Osteoblast (primary cell): ENCODE measurements at regions not wholly inside any gene's neighbourhood (a gene's known extent, or its start where the extent isn't known, plus 50 kb on each side); places are given as distances from the start of the nearest gene placed in this dataset.

Experiments used
- DNase-seq: peaks from one replicate; pipeline ENCODE4 v3.0.0; 2011; ENCODE audit warnings: low spot score, mixed read lengths; ENCODE audit not compliant: insufficient read length; ENCODE audit errors: missing footprints
- H2AFZ ChIP-seq: 2 replicates; pipeline ENCODE4 v1.6.0; 2011; ENCODE audit warnings: mild to moderate bottlenecking, low read length
- H3K27ac ChIP-seq: 2 replicates; pipeline ENCODE4 v1.5.1; 2011; ENCODE audit warnings: mild to moderate bottlenecking, low read depth, low read length, moderate library complexity
- H3K27me3 ChIP-seq: 2 replicates; pipeline ENCODE4 v1.6.0; 2012; ENCODE audit warnings: mild to moderate bottlenecking, control low read depth, inconsistent platforms, low read length, moderate library complexity; ENCODE audit not compliant: insufficient read depth
- H3K36me3 ChIP-seq: 2 replicates; pipeline ENCODE4 v1.5.1; 2011; ENCODE audit warnings: mild to moderate bottlenecking, low read length, control low read depth, moderate library complexity; ENCODE audit not compliant: insufficient read depth
- H3K4me1 ChIP-seq: 2 replicates; pipeline ENCODE4 v1.5.1; 2011; ENCODE audit warnings: mild to moderate bottlenecking, low read length, control low read depth, moderate library complexity; ENCODE audit not compliant: insufficient read depth
- H3K4me2 ChIP-seq: 2 replicates; pipeline ENCODE4 v1.6.0; 2011; ENCODE audit warnings: mild to moderate bottlenecking, low read length; ENCODE audit not compliant: insufficient read depth
- H3K4me3 ChIP-seq: fragments of 200-600 bp; sonication (generic); 3 replicates; pipeline ENCODE4 v1.5.1; 2012; ENCODE audit warnings: mild to moderate bottlenecking, low read length, inconsistent platforms; ENCODE audit not compliant: insufficient read depth
- H3K79me2 ChIP-seq: 2 replicates; pipeline ENCODE4 v1.6.0; 2012; ENCODE audit warnings: mild to moderate bottlenecking, low read length, control low read depth, inconsistent platforms; ENCODE audit not compliant: insufficient read depth
- H3K9me3 ChIP-seq: 2 replicates; pipeline ENCODE4 v1.5.1; 2011; ENCODE audit warnings: low read depth, low read length, control low read depth
- H4K20me1 ChIP-seq: 2 replicates; pipeline ENCODE4 v1.6.0; 2012; ENCODE audit warnings: mild to moderate bottlenecking, low read length, control low read depth; ENCODE audit not compliant: insufficient read depth
- TF ChIP-seq, protein P1 (sequence below): IDR thresholded peaks from 2 replicates; pipeline ENCODE4 v1.5.1; 2011; ENCODE audit warnings: mild to moderate bottlenecking, low read depth, low read length, moderate library complexity; ENCODE audit errors: extremely low read depth

DNA sequence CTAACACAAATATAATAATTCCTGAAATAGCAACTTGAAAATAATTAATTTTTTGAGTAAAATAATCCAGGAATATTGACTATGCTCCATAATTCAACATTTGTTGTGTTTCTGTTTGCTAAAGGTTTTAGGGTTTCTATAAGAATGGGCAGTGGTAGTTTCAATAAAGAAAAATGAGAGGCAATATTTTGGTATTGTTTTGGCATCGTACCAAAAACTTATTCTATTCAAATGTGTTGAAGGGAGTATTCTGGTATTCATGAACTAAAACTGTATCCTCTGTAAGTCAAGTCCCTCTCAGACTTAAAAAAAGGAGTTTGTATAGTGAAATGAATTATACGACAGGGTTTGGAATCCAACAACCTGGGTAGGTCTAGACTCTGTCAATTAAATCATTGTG, 1245.6 kb upstream of the CELF4 start:
- Histone ChIP-seq H3K79me2 (no peaks in the 10 kb centered on the region), H3K9me3 (no peaks in the 10 kb centered on the region), H3K27me3 (no peaks in the 10 kb centered on the region), H3K4me1 (no peaks in the 10 kb centered on the region), H3K27ac (no peak overlapping the region), H3K4me3 (no peak overlapping the region), H2AFZ (no peak overlapping the region), H3K4me2 (no peak overlapping the region), H4K20me1 (no peaks in the 10 kb centered on the region), H3K36me3 (no peaks in the 10 kb centered on the region)
- DNase-seq, result no peak
- TF ChIP-seq, protein P1, sequence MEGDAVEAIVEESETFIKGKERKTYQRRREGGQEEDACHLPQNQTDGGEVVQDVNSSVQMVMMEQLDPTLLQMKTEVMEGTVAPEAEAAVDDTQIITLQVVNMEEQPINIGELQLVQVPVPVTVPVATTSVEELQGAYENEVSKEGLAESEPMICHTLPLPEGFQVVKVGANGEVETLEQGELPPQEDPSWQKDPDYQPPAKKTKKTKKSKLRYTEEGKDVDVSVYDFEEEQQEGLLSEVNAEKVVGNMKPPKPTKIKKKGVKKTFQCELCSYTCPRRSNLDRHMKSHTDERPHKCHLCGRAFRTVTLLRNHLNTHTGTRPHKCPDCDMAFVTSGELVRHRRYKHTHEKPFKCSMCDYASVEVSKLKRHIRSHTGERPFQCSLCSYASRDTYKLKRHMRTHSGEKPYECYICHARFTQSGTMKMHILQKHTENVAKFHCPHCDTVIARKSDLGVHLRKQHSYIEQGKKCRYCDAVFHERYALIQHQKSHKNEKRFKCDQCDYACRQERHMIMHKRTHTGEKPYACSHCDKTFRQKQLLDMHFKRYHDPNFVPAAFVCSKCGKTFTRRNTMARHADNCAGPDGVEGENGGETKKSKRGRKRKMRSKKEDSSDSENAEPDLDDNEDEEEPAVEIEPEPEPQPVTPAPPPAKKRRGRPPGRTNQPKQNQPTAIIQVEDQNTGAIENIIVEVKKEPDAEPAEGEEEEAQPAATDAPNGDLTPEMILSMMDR, result no peak

DNA sequence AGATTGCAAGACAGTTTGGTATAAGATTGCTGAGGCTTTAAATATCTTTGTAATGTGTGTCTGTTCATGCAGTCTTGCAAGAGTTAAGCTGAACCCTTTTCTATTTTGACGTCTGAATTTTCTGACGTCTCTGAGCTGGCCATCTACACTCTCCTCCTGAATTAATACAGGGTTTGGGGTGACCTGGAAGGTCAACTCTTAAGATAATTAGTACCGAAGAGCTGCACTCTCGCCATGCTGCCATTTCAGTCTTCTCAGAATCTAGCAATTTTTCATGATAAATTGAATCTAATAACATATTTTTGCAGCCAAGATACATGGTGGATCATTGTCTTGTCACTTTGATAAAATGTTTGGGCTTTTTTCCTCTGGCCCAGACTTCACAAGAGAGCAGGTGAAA, 1245.2 kb upstream of the CELF4 start:
- no peak overlapping the region for H3K27ac ChIP-seq
- H2AFZ ChIP-seq, result no peak overlapping the region
- no peak overlapping the region for H3K4me2 ChIP-seq
- no peaks in the 10 kb centered on the region for H3K9me3 ChIP-seq
- no peak for DNase-seq
- H3K4me3 ChIP-seq, result no peak overlapping the region
- no peaks in the 10 kb centered on the region for H3K36me3 ChIP-seq
- TF ChIP-seq, protein P1, result no peak
- H3K79me2 ChIP-seq, result no peaks in the 10 kb centered on the region
- H3K27me3 ChIP-seq, result no peaks in the 10 kb centered on the region
- no peaks in the 10 kb centered on the region for H4K20me1 ChIP-seq
- no peaks in the 10 kb centered on the region for H3K4me1 ChIP-seq

DNA sequence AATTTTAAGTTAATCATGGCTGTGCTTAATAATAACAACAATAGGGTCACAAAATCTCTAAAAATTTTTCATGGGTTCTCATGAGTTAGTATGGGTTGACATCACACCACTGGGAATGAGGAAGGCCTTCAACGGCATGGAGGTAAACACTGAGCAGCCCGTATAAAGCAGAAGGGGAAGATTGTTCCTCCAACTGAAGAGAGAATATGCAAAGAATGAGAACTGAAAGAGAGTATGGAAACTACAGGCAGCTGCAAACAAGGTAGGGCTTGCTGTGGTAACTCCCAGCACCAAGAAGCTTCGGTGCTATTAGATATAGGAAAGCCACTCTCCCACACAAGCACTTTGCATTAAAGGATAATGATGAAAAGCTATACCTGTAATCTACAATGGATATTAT, 1242.3 kb upstream of the CELF4 start:
- Histone ChIP-seq H2AFZ (no peak overlapping the region), H3K79me2 (no peaks in the 10 kb centered on the region), H3K9me3 (no peaks in the 10 kb centered on the region), H3K36me3 (no peaks in the 10 kb centered on the region), H3K27me3 (no peaks in the 10 kb centered on the region), H3K27ac (no peak overlapping the region), H3K4me2 (no peak overlapping the region), H4K20me1 (no peaks in the 10 kb centered on the region), H3K4me1 (no peaks in the 10 kb centered on the region), H3K4me3 (no peak overlapping the region)
- TF ChIP-seq, protein P1, result no peak
- DNase-seq, result no peak

DNA sequence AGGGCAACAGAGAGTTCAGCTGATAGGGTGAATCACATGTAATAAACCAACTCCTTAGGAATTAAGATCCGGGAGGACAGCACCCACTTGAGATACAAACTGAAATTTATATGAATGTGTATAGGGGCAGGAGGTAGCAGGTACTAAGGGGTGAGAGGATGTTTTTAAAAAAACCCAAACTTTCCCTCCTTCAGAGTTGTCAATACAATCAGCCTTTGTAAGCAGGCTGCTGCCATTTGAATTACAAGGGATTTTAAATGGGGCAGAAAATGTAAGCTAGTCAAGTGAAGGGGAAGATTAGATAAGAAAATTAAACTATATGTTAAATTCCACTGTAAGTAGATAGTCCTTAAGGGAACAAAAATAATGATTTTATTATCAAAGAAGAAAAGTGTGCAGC, 1239.7 kb upstream of the CELF4 start:
- no peak for DNase-seq
- Histone ChIP-seq H3K27me3 (no peaks in the 10 kb centered on the region), H3K4me1 (no peaks in the 10 kb centered on the region), H3K4me3 (no peak overlapping the region), H3K9me3 (peaks cover 4% of the 10 kb centered on the region), H3K79me2 (no peaks in the 10 kb centered on the region), H4K20me1 (no peaks in the 10 kb centered on the region), H2AFZ (no peak overlapping the region), H3K36me3 (no peaks in the 10 kb centered on the region), H3K27ac (no peak overlapping the region), H3K4me2 (no peak overlapping the region)
- TF ChIP-seq, protein P1, result no peak
